Activated CD8-positive, alpha-beta T cell treated with anti-CD3 and anti-CD28 coated beads for 36 hours (primary cell): ENCODE measurements at regions not wholly inside any gene's neighbourhood (a gene's known extent, or its start where the extent isn't known, plus 50 kb on each side); places are given as distances from the start of the nearest gene placed in this dataset.

Source experiments
- ATAC-seq: fragments of 200-7000 bp; cut with Tn5 transposase; one replicate; pipeline ENCODE4 v1.10.0; 2021; ENCODE audit warnings: mild to moderate bottlenecking, moderate library complexity
- CTCF ChIA-PET: fragments of 350-600 bp; sonication (Branson Sonifier 250); formaldehyde crosslinking; loops from one replicate; lab custom pipeline; 2021; ENCODE audit warnings: antibody characterized with exemption; lab: Charles Lee
- POLR2A ChIA-PET: fragments of 350-600 bp; sonication (Branson Sonifier 250); formaldehyde crosslinking; loops from one replicate; lab custom pipeline; 2021; ENCODE audit warnings: antibody characterized with exemption; lab: Charles Lee
- DNase-seq: peaks from one replicate; pipeline ENCODE4 v3.0.0-alpha.2; 2020
- H3K27ac Mint-ChIP-seq: one replicate; pipeline ENCODE4 v1.8.0; 2021; ENCODE audit warnings: mild to moderate bottlenecking, mixed read lengths
- H3K27me3 Mint-ChIP-seq: one replicate; pipeline ENCODE4 v1.8.0; 2021; ENCODE audit warnings: mixed read lengths
- H3K36me3 Mint-ChIP-seq: one replicate; pipeline ENCODE4 v1.8.0; 2021; ENCODE audit warnings: low read depth, mixed read lengths
- H3K4me1 Mint-ChIP-seq: one replicate; pipeline ENCODE4 v1.8.0; 2021; ENCODE audit warnings: low read depth, mixed read lengths
- H3K4me3 Mint-ChIP-seq: one replicate; pipeline ENCODE4 v1.8.0; 2021; ENCODE audit warnings: mild to moderate bottlenecking, moderate library complexity, mixed read lengths
- H3K9me3 Mint-ChIP-seq: one replicate; pipeline ENCODE4 v1.8.0; 2021; ENCODE audit warnings: mixed read lengths
- intact Hi-C: fragments of 100-400 bp; cut with micrococcal nuclease; formaldehyde crosslinking; loops from one replicate; pipeline ENCODE4 v1.10.0; 2022
- TF ChIP-seq, protein P1 (sequence below): fragments of 200-600 bp; IDR thresholded peaks from one replicate; pipeline ENCODE4 v1.8.0; 2022; ENCODE audit warnings: antibody characterized with exemption, mild to moderate bottlenecking

DNA sequence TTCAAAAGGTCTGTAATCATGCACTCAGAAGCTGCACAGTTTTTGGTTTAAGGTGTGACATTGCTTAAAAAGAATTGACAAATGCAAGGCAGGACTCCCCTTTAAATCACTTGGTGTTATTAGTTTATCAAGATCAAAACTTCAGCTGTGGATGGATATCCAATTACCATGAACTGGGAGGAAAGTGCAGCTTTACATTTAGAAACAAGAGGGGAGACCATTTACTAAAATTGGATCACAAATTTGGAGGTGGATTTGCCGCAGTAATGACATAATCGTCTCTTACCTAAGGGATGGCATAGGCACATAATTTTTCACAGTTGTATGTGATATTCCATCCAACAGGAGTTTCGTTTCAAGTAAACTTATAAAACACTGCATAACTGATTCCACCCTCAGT is 1610.2 kb downstream of the SLITRK5 start:
- Mint-ChIP-seq H3K36me3 (no peaks in the 10 kb centered on the region), H3K4me3 (no peak overlapping the region), H3K4me1 (no peaks in the 10 kb centered on the region), H3K27ac (no peak overlapping the region), H3K27me3 (no peaks in the 10 kb centered on the region), H3K9me3 (peaks cover 9% of the 10 kb centered on the region)
- ATAC-seq (no peak), DNase-seq (no peak)
- ChIA-PET CTCF (no interaction called here), POLR2A (no interaction called here)
- TF ChIP-seq, protein P1, sequence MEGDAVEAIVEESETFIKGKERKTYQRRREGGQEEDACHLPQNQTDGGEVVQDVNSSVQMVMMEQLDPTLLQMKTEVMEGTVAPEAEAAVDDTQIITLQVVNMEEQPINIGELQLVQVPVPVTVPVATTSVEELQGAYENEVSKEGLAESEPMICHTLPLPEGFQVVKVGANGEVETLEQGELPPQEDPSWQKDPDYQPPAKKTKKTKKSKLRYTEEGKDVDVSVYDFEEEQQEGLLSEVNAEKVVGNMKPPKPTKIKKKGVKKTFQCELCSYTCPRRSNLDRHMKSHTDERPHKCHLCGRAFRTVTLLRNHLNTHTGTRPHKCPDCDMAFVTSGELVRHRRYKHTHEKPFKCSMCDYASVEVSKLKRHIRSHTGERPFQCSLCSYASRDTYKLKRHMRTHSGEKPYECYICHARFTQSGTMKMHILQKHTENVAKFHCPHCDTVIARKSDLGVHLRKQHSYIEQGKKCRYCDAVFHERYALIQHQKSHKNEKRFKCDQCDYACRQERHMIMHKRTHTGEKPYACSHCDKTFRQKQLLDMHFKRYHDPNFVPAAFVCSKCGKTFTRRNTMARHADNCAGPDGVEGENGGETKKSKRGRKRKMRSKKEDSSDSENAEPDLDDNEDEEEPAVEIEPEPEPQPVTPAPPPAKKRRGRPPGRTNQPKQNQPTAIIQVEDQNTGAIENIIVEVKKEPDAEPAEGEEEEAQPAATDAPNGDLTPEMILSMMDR: no peak
- intact Hi-C loops: no loop called here

DNA sequence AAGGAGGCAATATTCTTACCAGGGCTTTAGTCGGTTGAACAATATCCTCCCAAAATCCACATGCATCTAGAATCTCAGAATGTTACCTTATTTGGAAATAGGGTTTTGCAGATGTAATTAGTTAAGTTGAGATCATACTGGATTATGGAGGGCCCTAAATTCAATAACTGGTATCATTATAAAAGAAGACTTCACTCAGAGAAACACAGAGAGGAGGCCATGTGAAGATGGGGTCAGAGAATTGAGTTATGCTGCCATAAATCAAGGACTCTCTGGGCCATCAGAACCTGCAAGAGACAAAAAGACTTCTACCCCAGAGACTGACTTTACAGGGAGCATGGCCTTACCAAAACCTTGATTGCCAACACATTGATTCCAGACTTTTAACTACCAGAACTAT is 1611.1 kb downstream of the SLITRK5 start:
- CTCF ChIA-PET: no interaction called here
- TF ChIP-seq, protein P1: no peak
- Mint-ChIP-seq H3K27ac (no peak overlapping the region), H3K4me3 (no peak overlapping the region), H3K4me1 (no peaks in the 10 kb centered on the region), H3K27me3 (no peaks in the 10 kb centered on the region), H3K9me3 (peaks cover 12% of the 10 kb centered on the region), H3K36me3 (no peaks in the 10 kb centered on the region)
- intact Hi-C loops: no loop called here
- no peak for ATAC-seq
- DNase-seq: no peak
- POLR2A ChIA-PET: no interaction called here

DNA sequence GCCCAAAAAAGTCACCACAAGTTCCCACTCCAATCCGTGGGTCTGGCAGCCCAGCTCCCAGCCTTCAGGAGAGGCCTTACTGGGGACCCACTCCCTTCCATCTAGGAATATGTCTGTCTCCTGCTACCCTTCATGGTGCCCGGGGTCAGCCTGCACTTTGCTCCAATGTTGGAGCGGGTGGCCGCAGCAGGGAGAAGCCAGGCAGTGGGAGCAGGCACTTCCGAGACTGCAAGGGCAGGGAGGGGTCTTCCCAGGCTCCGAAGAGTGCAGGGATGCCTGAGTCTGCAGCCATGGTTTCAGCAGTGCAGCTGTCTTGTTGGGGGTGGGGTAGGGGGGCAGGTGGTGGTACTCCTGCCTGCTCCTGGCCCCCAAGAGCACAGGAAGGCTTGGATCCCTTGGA is 1616.2 kb downstream of the SLITRK5 start:
- H3K27me3 Mint-ChIP-seq: no peaks in the 10 kb centered on the region
- no peak for DNase-seq
- TF ChIP-seq, protein P1: no peak
- CTCF ChIA-PET: no interaction called here
- POLR2A ChIA-PET: no interaction called here
- H3K4me3 Mint-ChIP-seq: no peak overlapping the region
- H3K9me3 Mint-ChIP-seq: peaks cover 17% of the 10 kb centered on the region
- intact Hi-C loops: no loop called here
- no peak for ATAC-seq
- H3K4me1 Mint-ChIP-seq: no peaks in the 10 kb centered on the region
- H3K27ac Mint-ChIP-seq: no peak overlapping the region
- no peaks in the 10 kb centered on the region for H3K36me3 Mint-ChIP-seq

DNA sequence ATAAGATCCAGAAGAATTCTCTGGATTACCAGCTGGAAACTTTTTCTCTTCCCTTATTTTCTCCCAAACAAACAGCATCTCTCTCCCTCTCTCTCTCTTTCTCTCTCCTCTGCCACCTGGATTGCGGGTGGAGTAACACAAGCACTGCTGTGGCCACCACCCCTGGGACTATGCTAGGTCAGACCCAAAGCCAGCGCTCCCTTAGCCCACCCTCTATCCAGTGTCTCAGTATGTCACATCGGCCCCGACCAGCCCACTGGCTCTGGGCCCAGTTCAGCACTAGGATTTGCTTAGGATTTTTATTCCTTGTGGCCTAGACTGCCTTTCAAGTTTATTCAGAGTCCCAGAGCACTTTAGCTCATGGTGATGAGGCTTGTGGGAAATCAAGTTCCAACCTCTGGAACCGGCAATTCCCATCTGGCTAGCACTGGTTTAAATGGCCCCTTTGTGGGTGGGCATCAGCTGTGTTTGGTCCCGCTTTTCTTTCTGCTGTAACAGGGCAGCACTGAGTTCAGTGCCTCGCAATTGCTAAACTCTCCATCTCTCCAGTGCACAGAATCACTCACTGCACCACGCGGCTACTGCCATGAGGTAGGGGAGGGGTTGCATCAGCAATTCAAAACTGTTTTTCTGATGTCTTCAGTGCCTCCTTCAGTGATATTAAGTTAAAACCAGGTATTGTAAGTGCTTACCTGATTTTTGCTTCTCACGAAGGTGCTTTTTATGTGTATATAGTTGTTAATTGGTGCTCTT is 1623.1 kb downstream of the SLITRK5 start:
- no peaks in the 10 kb centered on the region for H3K27me3 Mint-ChIP-seq
- no peak for ATAC-seq
- no peak overlapping the region for H3K4me3 Mint-ChIP-seq
- no peak for DNase-seq
- H3K36me3 Mint-ChIP-seq: no peaks in the 10 kb centered on the region
- TF ChIP-seq, protein P1: no peak
- ChIA-PET CTCF (no interaction called here), POLR2A (no interaction called here)
- no peaks in the 10 kb centered on the region for H3K4me1 Mint-ChIP-seq
- intact Hi-C loops: no loop called here
- H3K9me3 Mint-ChIP-seq: peaks cover 4% of the 10 kb centered on the region
- no peak overlapping the region for H3K27ac Mint-ChIP-seq

DNA sequence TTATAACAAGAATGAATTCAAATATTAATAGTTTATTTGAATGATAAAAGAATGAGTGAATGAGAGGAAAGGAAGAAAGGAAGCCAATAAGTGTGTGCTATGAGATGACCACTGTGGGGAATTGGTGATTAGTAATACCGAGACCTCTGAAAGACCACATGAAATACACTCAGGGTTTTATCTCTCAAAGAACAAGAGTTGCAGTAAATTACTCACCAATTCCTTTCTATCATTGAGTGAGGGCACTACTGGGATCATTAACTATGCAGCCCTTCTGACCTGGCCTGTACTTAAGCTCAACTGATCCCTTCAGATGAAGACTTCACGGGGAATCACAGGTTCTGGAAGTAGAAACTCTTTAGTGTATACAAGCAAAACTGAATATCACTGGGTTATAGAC is 1636.1 kb downstream of the SLITRK5 start:
- H3K36me3 Mint-ChIP-seq: no peaks in the 10 kb centered on the region
- no peaks in the 10 kb centered on the region for H3K4me1 Mint-ChIP-seq
- intact Hi-C loops: no loop called here
- peaks cover 9% of the 10 kb centered on the region for H3K9me3 Mint-ChIP-seq
- POLR2A ChIA-PET: no interaction called here
- no peak overlapping the region for H3K27ac Mint-ChIP-seq
- H3K4me3 Mint-ChIP-seq: no peak overlapping the region
- CTCF ChIA-PET: no interaction called here
- no peaks in the 10 kb centered on the region for H3K27me3 Mint-ChIP-seq
- TF ChIP-seq, protein P1: no peak
- DNase-seq: no peak
- ATAC-seq: no peak
